ENCODE measurements at regions not wholly inside any gene's neighbourhood (a gene's known extent, or its start where the extent isn't known, plus 50 kb on each side); places are given as distances from the start of the nearest gene placed in this dataset.

GRCh38 chr13:63403733-63404132 lies 1988.1 kb upstream of the PCDH20 start:
- TF ChIP-seq CTCF (IDR thresholded peaks at IDR 0.05; ENCODE audit: low read depth, low read length, poor library complexity, severe bottlenecking) = no peak
- TF ChIP-seq EZH2phosphoT487 (IDR thresholded peaks at IDR 0.05; ENCODE audit: borderline replicate concordance, low read length) = no peak
